ENCODE measurements at regions not wholly inside any gene's neighbourhood (a gene's known extent, or its start where the extent isn't known, plus 50 kb on each side); places are given as distances from the start of the nearest gene placed in this dataset.

DNA sequence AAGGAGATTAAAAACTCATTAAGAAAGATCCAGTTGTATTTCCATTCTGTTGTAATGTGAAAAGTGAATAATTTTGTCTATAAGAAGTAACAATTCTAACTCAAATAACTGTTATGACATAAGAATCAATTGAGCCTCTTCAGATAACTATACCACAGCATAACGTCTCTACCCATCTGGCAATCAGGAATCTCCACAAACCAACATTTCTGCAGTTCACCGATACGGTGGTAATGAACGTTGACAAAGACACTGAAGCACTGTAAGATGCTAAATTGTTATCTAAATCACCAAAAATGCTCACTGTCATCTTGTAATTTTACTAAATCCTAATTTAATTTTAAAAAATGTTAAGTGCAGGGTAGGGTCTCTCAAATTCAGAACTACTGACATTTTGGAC lies 130.9 kb upstream of the USP15 start:
- no peak for DNase-seq
- peaks cover 1 to 6% of the 10 kb centered on the region in 2 donors for H3K4me1 Mint-ChIP-seq
- H3K9me3 Mint-ChIP-seq, result no peaks in the 10 kb centered on the region
- no peak overlapping the region for H3K4me3 Mint-ChIP-seq
- no peaks in the 10 kb centered on the region for H3K36me3 Mint-ChIP-seq
- H3K27ac Mint-ChIP-seq, result no peak overlapping the region
- peaks cover 0 to 3% (median 2%) of the 10 kb centered on the region in 3 donors for H3K27me3 Mint-ChIP-seq (ENCODE audit: low read depth in 3 of 3)

- no peaks in the 10 kb centered on the region for H3K36me3 Mint-ChIP-seq
- H3K4me3 Mint-ChIP-seq, result no peak overlapping the region
- no peak for DNase-seq
- peaks cover 0 to 3% (median 2%) of the 10 kb centered on the region in 3 donors for H3K27me3 Mint-ChIP-seq (ENCODE audit: low read depth in 3 of 3)
- peaks cover 1 to 6% of the 10 kb centered on the region in 2 donors for H3K4me1 Mint-ChIP-seq
- no peak overlapping the region for H3K27ac Mint-ChIP-seq
- H3K9me3 Mint-ChIP-seq, result peaks cover 0 to 2% (median 0%) of the 10 kb centered on the region in 6 donors
Measured at GRCh38 chr12:62130402-62130801, 129.8 kb upstream of the USP15 start.

DNA sequence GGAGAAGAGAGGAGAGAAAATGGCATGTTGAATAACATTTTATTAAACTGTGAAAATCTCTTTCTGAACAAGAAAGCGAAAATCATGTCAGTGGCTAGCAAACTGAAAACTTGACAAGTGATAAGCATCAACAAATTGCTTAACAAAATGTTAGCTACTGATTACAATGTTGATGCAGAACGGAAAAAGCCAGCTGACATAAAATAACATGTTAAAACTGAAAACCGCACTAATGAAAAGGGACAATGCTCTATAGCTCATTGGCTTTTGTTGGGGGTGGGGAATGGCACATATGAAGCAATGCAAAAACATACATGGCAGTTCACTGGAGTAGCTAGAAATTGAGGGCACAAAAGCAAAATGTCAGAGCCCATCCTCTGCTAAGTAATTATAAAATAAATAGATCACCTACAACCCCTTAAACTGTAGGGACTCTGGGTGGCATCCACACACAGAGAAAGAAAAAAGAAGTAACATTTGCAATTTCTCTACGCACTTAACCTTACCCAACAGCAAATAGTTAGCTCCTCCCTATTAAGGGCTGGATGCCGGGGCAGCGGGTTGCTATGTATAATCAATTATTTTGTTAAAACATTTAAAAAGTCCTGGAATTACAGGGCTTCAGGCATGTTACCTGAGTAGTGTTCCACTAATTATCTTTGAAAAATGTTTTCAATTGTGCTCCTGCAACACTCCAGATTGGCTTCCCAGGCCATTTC lies 129.2 kb upstream of the USP15 start:
- H3K4me3 Mint-ChIP-seq, result no peak overlapping the region
- peaks cover 0 to 2% (median 0%) of the 10 kb centered on the region in 6 donors for H3K9me3 Mint-ChIP-seq
- H3K36me3 Mint-ChIP-seq, result no peaks in the 10 kb centered on the region
- no peak for DNase-seq
- H3K4me1 Mint-ChIP-seq, result peaks cover 1 to 6% of the 10 kb centered on the region in 2 donors
- H3K27ac Mint-ChIP-seq, result no peak overlapping the region
- peaks cover 0 to 3% (median 2%) of the 10 kb centered on the region in 3 donors for H3K27me3 Mint-ChIP-seq (ENCODE audit: low read depth in 3 of 3)

GRCh38 chr12:62133440-62133839 lies 126.8 kb upstream of the USP15 start:
- DNase-seq, result no peak
- Mint-ChIP-seq H3K4me1 (peaks cover 1 to 6% of the 10 kb centered on the region in 2 donors), H3K4me3 (no peak overlapping the region), H3K36me3 (no peaks in the 10 kb centered on the region), H3K9me3 (peaks cover 0 to 2% (median 0%) of the 10 kb centered on the region in 6 donors), H3K27ac (no peak overlapping the region), H3K27me3 (ENCODE audit: low read depth in 3 of 3) (peaks cover 0 to 3% (median 2%) of the 10 kb centered on the region in 3 donors)

DNA sequence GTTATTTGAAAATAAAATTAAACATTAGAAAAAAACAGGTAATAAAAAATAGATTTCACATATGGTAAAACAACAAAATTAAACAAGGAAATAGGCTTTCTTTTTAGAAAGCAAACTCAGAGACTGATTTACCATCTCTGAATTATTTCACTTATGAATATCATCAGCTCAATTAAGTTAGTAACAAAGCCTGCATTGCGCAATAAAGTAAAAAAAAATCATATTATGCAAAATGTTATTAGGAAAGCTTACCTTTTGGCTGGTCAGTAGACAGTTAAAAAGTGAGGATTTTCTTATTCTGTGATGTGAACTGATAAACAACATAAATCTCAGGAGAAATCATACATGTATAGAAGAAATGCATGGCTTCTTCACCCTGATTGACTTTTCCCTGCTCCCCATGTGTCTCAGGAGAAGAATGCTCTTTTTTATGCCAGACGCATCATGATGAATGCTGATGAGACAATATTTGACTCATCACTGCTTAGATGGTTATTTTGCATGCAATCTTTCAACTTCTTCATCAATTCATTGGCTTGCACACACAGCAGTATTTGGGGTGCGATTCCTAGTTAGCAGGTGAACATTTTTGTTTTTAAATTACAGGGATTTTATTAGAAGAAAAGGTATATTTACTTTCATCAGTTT lies 124.5 kb upstream of the USP15 start:
- Mint-ChIP-seq H3K27ac (no peak overlapping the region), H3K9me3 (peaks cover 0 to 2% (median 0%) of the 10 kb centered on the region in 6 donors), H3K4me1 (peaks cover 0 to 5% of the 10 kb centered on the region in 2 donors), H3K36me3 (no peaks in the 10 kb centered on the region), H3K4me3 (no peak overlapping the region), H3K27me3 (ENCODE audit: low read depth in 3 of 3) (peaks cover 0 to 2% (median 2%) of the 10 kb centered on the region in 3 donors)
- DNase-seq, result no peak

DNA sequence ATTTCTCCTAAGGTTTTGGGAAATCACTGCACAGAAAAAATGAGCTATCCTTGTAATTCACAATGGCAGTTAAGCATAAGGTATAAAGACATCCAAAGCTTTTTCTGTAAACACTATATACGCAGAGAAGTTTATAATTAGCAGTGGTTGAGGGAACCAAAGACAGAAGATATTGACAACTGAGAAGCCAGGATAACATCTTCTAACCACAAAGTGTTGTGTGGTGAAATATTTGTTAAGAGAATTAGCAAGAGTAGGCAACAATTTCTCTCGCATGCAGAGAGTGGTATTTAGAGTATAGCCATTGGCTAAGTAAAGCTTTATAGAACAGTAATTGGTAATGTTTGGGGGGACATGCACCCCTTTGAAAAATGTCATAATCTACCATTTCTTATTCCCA lies 123.7 kb upstream of the USP15 start:
- no peaks in the 10 kb centered on the region for H3K4me1 Mint-ChIP-seq
- peaks cover 0 to 2% (median 0%) of the 10 kb centered on the region in 6 donors for H3K9me3 Mint-ChIP-seq
- H3K4me3 Mint-ChIP-seq, result no peak overlapping the region
- DNase-seq, result no peak
- peaks cover 0 to 2% (median 0%) of the 10 kb centered on the region in 3 donors for H3K27me3 Mint-ChIP-seq (ENCODE audit: low read depth in 3 of 3)
- H3K27ac Mint-ChIP-seq, result no peak overlapping the region
- no peaks in the 10 kb centered on the region for H3K36me3 Mint-ChIP-seq

GRCh38 chr12:62138527-62138926 lies 121.7 kb upstream of the USP15 start:
- no peak for DNase-seq
- H3K4me1 Mint-ChIP-seq, result no peaks in the 10 kb centered on the region
- H3K27me3 Mint-ChIP-seq (ENCODE audit: low read depth in 3 of 3), result peaks cover 0 to 2% (median 0%) of the 10 kb centered on the region in 3 donors
- H3K9me3 Mint-ChIP-seq, result peaks cover 0 to 2% (median 0%) of the 10 kb centered on the region in 6 donors
- no peak overlapping the region for H3K27ac Mint-ChIP-seq
- no peak overlapping the region for H3K4me3 Mint-ChIP-seq
- no peaks in the 10 kb centered on the region for H3K36me3 Mint-ChIP-seq

GRCh38 chr12:62146318-62146717 lies 113.9 kb upstream of the USP15 start:
- Mint-ChIP-seq H3K27ac (no peak overlapping the region), H3K36me3 (no peaks in the 10 kb centered on the region), H3K9me3 (no peaks in the 10 kb centered on the region), H3K4me1 (no peaks in the 10 kb centered on the region), H3K27me3 (ENCODE audit: low read depth in 3 of 3) (peaks cover 0 to 2% (median 2%) of the 10 kb centered on the region in 3 donors), H3K4me3 (no peak overlapping the region)
- DNase-seq, result no peak

DNA sequence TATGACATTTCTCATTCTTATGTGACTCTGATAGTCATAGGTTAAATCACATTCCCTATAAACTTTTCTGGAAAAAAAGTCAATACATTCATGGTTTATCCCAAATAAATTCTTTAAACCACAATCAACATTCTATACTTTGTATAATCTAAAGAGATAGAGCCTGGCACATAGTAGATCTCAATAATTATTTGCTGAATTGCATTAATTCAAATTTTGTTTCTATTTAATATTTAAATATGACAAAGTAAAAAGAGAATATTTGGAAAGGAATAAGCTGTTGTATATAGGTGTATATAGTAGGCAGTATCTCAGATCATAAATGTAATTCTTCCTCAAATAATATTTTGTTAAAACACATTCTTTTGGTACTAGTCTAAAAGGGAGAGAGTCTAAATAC lies 102.2 kb upstream of the USP15 start:
- DNase-seq, result no peak
- Mint-ChIP-seq H3K4me1 (no peaks in the 10 kb centered on the region), H3K27me3 (ENCODE audit: low read depth in 3 of 3) (peaks cover 1 to 4% (median 4%) of the 10 kb centered on the region in 3 donors), H3K9me3 (peaks cover 0 to 3% (median 0%) of the 10 kb centered on the region in 6 donors), H3K27ac (no peak overlapping the region), H3K36me3 (no peaks in the 10 kb centered on the region), H3K4me3 (no peak overlapping the region)

GRCh38 chr12:62158461-62159360 lies 101.5 kb upstream of the USP15 start:
- no peaks in the 10 kb centered on the region for H3K4me1 Mint-ChIP-seq
- no peak for DNase-seq
- H3K4me3 Mint-ChIP-seq, result peak overlapping the region in 1 of 5 donors; percentile 10

GRCh38 chr12:62162214-62162613 lies 98.0 kb upstream of the USP15 start:
- Mint-ChIP-seq H3K9me3 (peaks cover 0 to 3% (median 0%) of the 10 kb centered on the region in 6 donors), H3K4me1 (no peaks in the 10 kb centered on the region), H3K27me3 (ENCODE audit: low read depth in 3 of 3) (peaks cover 1 to 4% (median 2%) of the 10 kb centered on the region in 3 donors), H3K27ac (no peak overlapping the region), H3K36me3 (no peaks in the 10 kb centered on the region), H3K4me3 (no peak overlapping the region)
- DNase-seq, result no peak

More at GRCh38 chr12:62158461-62159360, 101.5 kb upstream of the USP15 start:
- no peaks in the 10 kb centered on the region for H3K36me3 Mint-ChIP-seq
- peaks cover 1 to 4% (median 4%) of the 10 kb centered on the region in 3 donors for H3K27me3 Mint-ChIP-seq (ENCODE audit: low read depth in 3 of 3)
- no peak overlapping the region for H3K27ac Mint-ChIP-seq
- peaks cover 0 to 3% (median 0%) of the 10 kb centered on the region in 6 donors for H3K9me3 Mint-ChIP-seq

- Mint-ChIP-seq H3K36me3 (no peaks in the 10 kb centered on the region), H3K4me1 (no peaks in the 10 kb centered on the region), H3K4me3 (no peak overlapping the region), H3K27ac (no peak overlapping the region), H3K9me3 (peaks cover 0 to 2% (median 0%) of the 10 kb centered on the region in 6 donors), H3K27me3 (ENCODE audit: low read depth in 3 of 3) (peaks cover 0 to 2% (median 2%) of the 10 kb centered on the region in 3 donors)
- no peak for DNase-seq
Measured at GRCh38 chr12:62163368-62163767, 96.8 kb upstream of the USP15 start.

DNA sequence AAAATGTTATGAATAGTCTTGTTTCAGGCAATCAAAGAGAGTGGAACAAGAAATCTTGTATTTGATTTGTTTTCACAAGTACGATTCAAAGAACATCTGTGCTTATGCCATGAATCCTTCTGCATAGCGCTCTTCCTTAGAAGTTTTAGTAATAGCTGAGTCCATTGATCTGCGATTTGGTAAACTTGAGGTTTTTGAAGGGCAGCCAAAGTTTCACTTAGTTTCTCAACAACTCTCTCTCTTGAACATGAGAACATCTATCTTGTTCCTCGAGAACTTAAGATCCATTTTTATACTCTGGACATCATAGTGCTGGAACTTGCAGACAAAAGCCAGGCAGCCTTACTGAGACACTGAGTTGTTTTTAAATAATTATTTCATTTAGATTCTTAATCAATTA lies 96.2 kb upstream of the USP15 start:
- H3K27me3 Mint-ChIP-seq (ENCODE audit: low read depth in 3 of 3), result peaks cover 0 to 2% (median 2%) of the 10 kb centered on the region in 3 donors
- H3K27ac Mint-ChIP-seq, result no peak overlapping the region
- H3K36me3 Mint-ChIP-seq, result no peaks in the 10 kb centered on the region
- peaks cover 0 to 2% (median 0%) of the 10 kb centered on the region in 6 donors for H3K9me3 Mint-ChIP-seq
- no peaks in the 10 kb centered on the region for H3K4me1 Mint-ChIP-seq
- H3K4me3 Mint-ChIP-seq, result no peak overlapping the region
- DNase-seq, result no peak

Measured in immature natural killer cell (primary cell).